ENCODE measurements at regions not wholly inside any gene's neighbourhood (a gene's known extent, or its start where the extent isn't known, plus 50 kb on each side); places are given as distances from the start of the nearest gene placed in this dataset.

- TF ChIP-seq EZH2 (IDR thresholded peaks at IDR 0.05; ENCODE audit: borderline replicate concordance, insufficient read depth, low read length, poor library complexity, severe bottlenecking) (no peak), REST (IDR thresholded peaks at IDR 0.05; ENCODE audit: borderline replicate concordance) (no peak), SMC3 (conservative IDR thresholded peaks at IDR 0.05; ENCODE audit: poor library complexity) (no peak), MXI1 (conservative IDR thresholded peaks at IDR 0.05; ENCODE audit: poor library complexity, severe bottlenecking) (no peak), CTCF (IDR thresholded peaks at IDR 0.05; ENCODE audit: poor library complexity, severe bottlenecking) (no peak), POLR2AphosphoS5 (IDR thresholded peaks at IDR 0.05) (no peak), EP300 (conservative IDR thresholded peaks at IDR 0.05; ENCODE audit: poor library complexity, severe bottlenecking) (no peak), RAD21 (conservative IDR thresholded peaks at IDR 0.05) (no peak), TAF1 (IDR thresholded peaks at IDR 0.05; ENCODE audit: low read depth) (no peak)
- no peaks in the 10 kb centered on the region for H3F3A ChIP-seq (ENCODE audit: insufficient read depth, low read length, poor library complexity, severe bottlenecking)
Measured at GRCh38 chr1:213684454-213684853, 303.3 kb upstream of the PROX1 start.

GRCh38 chr1:213685992-213686582, 301.7 kb upstream of the PROX1 start:
- H3K27ac ChIP-seq (ENCODE audit: low read length), result no peak overlapping the region
- no peak overlapping the region for H2AFZ ChIP-seq (ENCODE audit: low read depth, low read length)
- no peaks in the 10 kb centered on the region for H4K20me1 ChIP-seq (ENCODE audit: insufficient read depth)
- no peak overlapping the region for H3K4me3 ChIP-seq (ENCODE audit: low read length)
- TF ChIP-seq EZH2 (IDR thresholded peaks at IDR 0.05; ENCODE audit: borderline replicate concordance, insufficient read depth, low read length, poor library complexity, severe bottlenecking) (no peak), RAD21 (conservative IDR thresholded peaks at IDR 0.05) (no peak), SMC3 (conservative IDR thresholded peaks at IDR 0.05; ENCODE audit: poor library complexity) (no peak), POLR2AphosphoS5 (IDR thresholded peaks at IDR 0.05) (no peak), EP300 (conservative IDR thresholded peaks at IDR 0.05; ENCODE audit: poor library complexity, severe bottlenecking) (no peak), TAF1 (IDR thresholded peaks at IDR 0.05; ENCODE audit: low read depth) (no peak), CTCF (IDR thresholded peaks at IDR 0.05; ENCODE audit: poor library complexity, severe bottlenecking) (no peak), MXI1 (conservative IDR thresholded peaks at IDR 0.05; ENCODE audit: poor library complexity, severe bottlenecking) (no peak), REST (IDR thresholded peaks at IDR 0.05; ENCODE audit: borderline replicate concordance) (no peak)
- H3K27me3 ChIP-seq (ENCODE audit: insufficient read depth, low read depth, low read length), result no peaks in the 10 kb centered on the region
- H3K9me2 ChIP-seq (ENCODE audit: insufficient read depth, low read length), result no peaks in the 10 kb centered on the region
- no peaks in the 10 kb centered on the region for H3K79me2 ChIP-seq (replicated peaks; ENCODE audit: insufficient read depth, low read length)
- H3K9me3 ChIP-seq (ENCODE audit: low read length), result no peaks in the 10 kb centered on the region
- H3F3A ChIP-seq (ENCODE audit: insufficient read depth, low read length, poor library complexity, severe bottlenecking), result no peaks in the 10 kb centered on the region
- no peaks in the 10 kb centered on the region for H3K36me3 ChIP-seq (ENCODE audit: insufficient read depth, low read length)
- no peak overlapping the region for H3K4me2 ChIP-seq (ENCODE audit: low read length)
- no peak overlapping the region for H3K9ac ChIP-seq (ENCODE audit: low read length)

More at GRCh38 chr1:213684454-213684853, 303.3 kb upstream of the PROX1 start:
- Histone ChIP-seq H3K4me2 (ENCODE audit: low read length) (no peak overlapping the region), H3K9me3 (ENCODE audit: low read length) (no peaks in the 10 kb centered on the region), H4K20me1 (ENCODE audit: insufficient read depth) (no peaks in the 10 kb centered on the region), H3K79me2 (replicated peaks; ENCODE audit: insufficient read depth, low read length) (no peaks in the 10 kb centered on the region), H3K27me3 (ENCODE audit: insufficient read depth, low read depth, low read length) (no peaks in the 10 kb centered on the region), H3K27ac (ENCODE audit: low read length) (no peak overlapping the region), H3K36me3 (ENCODE audit: insufficient read depth, low read length) (no peaks in the 10 kb centered on the region), H2AFZ (ENCODE audit: low read depth, low read length) (no peak overlapping the region), H3K4me3 (ENCODE audit: low read length) (no peak overlapping the region), H3K9me2 (ENCODE audit: insufficient read depth, low read length) (no peaks in the 10 kb centered on the region), H3K9ac (ENCODE audit: low read length) (no peak overlapping the region)
